Activated CD4-positive, alpha-beta T cell treated with anti-CD3 and anti-CD28 coated beads for 4 hours (primary cell): ENCODE measurements at regions not wholly inside any gene's neighbourhood (a gene's known extent, or its start where the extent isn't known, plus 50 kb on each side); places are given as distances from the start of the nearest gene placed in this dataset.
"Not testable (repeated sequence)": the region's sequence is repeated elsewhere in the genome, so short reads cannot be mapped to it uniquely, and the experiment has no call there.

Source experiments
- DNase-seq, 2 donors: peaks; one replicate each; pipeline ENCODE4 v3.0.0-alpha.2; 2020

- DNase-seq = no peak
Measured at GRCh38 chr10:125553091-125553490, 129.9 kb downstream of the TEX36 start.

GRCh38 chr10:125551247-125551646, 131.7 kb downstream of the TEX36 start:
- DNase-seq = no peak

DNA sequence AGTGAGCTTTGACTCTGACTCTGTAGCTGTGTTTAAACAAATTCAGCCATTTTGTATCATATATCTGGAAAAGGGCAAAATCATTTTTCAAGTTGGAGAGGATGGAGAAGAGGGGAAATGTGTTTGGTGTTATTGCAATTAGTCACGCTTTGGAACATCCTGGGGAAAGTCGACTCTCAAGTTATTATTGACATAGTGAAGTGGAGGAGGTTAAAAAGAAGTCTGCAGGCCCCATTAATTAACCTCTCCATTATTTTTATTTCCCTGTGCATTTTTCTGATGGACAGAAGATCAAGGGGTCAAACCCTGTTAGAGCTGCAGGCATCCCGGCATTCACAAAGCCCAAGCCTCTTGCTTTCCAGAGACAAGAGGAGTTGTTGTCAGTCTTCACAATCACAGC, 132.6 kb downstream of the TEX36 start:
- DNase-seq = no peak

DNA sequence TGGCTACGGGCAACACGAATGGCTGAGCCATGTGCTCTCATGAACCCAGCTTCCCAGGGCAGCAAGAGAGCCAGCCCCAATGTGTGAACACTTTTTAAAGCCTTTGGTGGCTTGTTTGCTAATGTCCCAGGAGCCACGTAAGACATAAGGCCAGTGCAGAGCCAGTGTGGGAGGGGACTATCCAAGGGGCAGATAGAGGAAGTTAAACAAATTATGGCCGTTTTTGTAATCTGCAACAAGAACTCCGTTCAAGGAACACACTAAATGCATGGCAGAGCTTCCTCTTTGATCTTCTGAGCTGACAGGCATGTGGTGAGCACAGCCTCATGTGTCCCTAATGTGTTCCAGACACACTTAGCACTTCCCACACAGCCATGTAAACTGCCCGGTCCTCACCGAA, 133.3 kb downstream of the TEX36 start:
- DNase-seq = no peak

DNA sequence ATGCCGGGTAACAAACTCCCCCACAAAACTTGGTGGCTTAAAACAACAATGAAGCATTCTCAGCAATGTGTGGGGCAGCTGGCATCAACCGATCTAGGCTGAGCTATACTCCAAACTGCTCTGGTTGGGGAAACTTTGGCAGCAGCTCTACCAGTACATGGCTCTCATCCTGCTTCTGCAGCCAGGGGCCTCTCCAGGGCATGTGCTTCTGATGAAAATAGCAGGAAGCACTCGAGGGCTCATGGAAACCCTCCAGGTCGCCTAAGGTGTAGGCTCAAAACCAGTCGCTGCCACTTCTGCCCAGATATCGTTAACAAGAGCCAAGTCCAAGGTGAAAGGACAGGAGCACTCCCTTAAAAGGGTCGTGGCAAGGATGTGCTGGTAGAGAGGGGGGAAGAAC, 134.1 kb downstream of the TEX36 start:
- DNase-seq = no peak

DNA sequence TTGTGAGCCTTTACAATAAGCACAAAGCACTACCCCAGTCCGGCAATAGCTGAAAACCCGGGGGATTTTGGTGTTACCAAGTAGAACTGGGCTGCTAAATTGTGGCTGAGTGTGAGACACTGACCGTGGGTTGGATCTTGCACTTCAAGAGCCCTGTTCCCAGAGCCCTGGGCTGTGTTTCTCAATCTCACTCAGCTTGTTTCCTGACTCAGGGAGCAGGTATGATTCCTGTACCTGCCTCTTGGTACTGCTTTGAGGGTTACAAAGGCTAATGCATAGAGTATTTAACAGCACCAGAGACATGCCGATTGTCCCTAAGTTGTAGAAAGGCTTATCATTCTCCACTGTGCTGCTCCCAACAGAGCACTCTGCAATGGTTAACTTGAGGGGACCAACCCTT, 134.6 kb downstream of the TEX36 start:
- no peak for DNase-seq

DNA sequence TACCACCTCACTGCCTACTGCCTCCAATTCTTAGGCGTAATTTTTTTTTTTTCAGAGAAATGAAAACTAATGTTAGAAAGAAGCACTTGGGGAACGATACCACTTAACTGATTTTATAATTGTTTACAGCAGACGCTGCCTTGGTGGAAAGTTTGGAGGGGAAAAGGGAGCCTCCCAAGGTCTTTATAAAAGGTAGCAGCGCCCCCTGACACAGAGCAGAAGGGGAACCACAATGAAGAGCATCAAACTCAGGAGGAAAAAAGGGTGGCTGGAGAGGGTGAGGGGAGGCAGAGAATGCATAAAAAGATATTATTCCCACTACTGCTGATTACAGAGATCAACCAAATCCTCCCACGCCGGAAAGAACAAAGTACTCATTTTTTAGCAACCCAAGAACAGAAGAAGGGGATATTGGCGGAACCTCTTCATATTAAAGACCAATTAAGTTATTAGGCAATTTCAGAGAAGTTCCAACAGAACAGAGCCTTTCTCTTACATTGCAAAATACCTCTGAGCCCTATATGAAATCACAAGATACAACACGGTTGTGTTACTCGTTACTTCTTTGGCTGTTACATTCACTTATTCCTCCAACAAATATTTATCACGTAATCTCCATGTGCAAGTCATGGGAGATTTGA, 135.8 kb downstream of the TEX36 start:
- no peak for DNase-seq

GRCh38 chr10:125543796-125544195, 139.2 kb downstream of the TEX36 start:
- DNase-seq = no peak

GRCh38 chr10:125538947-125539731, 143.8 kb downstream of the TEX36 start:
- DNase-seq = no peak

DNA sequence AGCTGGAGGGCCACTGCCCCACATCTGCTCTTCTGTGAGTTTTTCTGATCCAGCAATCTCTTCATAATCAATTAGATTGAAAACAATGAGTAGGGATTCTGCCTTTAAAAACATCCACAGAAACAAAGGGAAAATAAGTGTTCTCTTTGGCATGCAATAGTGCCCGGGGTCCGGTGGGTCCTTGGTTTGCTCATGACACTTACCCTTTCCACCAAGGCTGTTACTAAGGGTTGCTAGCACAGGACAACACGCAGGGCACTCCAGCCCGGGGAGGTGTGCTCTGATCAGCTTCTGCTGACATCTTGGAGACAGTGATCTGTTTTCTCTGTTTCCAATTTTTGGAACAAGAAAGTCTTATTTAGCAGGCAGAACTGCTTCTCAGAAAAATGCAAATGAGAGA, 146.7 kb downstream of the TEX36 start:
- DNase-seq = no peak

DNA sequence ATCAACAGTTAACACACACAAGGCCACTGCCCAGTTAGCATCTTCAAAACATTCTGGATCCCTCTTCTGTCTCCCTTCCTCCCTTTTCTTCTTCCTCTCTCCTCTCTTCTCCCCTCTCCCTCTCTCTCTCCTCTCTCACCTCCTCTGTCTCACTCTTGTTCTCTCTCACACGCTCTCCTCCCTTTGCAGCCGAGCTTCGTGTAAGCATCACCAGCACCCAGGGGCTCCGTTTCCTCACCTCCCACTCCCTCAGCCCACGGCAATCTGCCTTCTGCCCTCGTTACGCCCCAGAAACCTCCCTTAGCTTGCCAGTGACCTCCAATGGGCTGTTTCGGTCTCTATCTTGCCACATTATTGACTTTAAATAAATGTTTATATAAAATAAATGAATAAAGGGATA, 147.4 kb downstream of the TEX36 start:
- DNase-seq = no peak

GRCh38 chr10:125534515-125534914, 148.4 kb downstream of the TEX36 start:
- no peak for DNase-seq

DNA sequence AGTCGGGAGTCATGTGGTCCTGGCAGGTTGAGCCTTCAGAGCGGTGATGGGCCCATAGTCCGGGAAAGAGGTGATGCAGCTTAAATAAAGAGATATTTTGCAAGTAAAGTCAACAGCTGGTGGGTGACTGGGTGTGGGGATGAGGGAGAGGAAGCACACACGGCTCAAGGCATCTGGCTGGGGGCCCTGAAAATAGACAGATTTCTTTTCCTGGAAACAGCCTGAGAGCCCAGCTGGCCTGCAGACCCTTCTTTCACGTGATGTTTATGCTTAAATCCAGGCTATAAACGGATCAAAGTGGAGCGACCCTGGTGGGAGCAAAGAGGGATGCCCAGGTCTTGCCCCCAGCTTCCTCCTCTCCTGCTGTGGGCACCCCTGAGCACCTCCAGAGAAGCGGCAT, 149.1 kb downstream of the TEX36 start:
- DNase-seq = no peak

- DNase-seq = no peak
Measured at GRCh38 chr10:125531465-125531864, 151.5 kb downstream of the TEX36 start.

- DNase-seq = no peak
Measured at GRCh38 chr10:125523347-125523746, 159.6 kb downstream of the TEX36 start.

GRCh38 chr10:125521721-125522680, 161.0 kb downstream of the TEX36 start:
- no peak for DNase-seq

DNA sequence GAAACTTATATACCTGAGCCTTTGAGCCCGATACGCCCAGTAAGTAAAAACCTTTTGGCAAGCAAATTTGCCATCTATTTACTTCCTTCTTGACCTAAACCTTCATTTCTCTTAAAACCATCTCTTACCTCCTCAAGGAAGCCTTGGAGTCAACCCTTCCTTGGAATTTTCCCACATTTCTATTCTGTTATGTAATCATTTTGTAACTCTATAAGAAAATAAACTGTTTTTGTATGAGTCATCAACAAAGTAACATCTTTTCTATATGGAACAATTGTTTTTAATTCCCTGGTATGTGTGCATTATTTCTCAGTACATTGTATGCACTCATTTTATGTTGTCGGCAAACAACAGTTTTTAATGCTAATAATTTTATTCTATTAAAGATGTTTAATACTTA, 162.0 kb downstream of the TEX36 start:
- no peak for DNase-seq

GRCh38 chr10:125518397-125518796, 164.6 kb downstream of the TEX36 start:
- DNase-seq = not testable (repeated sequence)

- no peak for DNase-seq
Measured at GRCh38 chr10:125515571-125515970, 167.4 kb downstream of the TEX36 start.

DNA sequence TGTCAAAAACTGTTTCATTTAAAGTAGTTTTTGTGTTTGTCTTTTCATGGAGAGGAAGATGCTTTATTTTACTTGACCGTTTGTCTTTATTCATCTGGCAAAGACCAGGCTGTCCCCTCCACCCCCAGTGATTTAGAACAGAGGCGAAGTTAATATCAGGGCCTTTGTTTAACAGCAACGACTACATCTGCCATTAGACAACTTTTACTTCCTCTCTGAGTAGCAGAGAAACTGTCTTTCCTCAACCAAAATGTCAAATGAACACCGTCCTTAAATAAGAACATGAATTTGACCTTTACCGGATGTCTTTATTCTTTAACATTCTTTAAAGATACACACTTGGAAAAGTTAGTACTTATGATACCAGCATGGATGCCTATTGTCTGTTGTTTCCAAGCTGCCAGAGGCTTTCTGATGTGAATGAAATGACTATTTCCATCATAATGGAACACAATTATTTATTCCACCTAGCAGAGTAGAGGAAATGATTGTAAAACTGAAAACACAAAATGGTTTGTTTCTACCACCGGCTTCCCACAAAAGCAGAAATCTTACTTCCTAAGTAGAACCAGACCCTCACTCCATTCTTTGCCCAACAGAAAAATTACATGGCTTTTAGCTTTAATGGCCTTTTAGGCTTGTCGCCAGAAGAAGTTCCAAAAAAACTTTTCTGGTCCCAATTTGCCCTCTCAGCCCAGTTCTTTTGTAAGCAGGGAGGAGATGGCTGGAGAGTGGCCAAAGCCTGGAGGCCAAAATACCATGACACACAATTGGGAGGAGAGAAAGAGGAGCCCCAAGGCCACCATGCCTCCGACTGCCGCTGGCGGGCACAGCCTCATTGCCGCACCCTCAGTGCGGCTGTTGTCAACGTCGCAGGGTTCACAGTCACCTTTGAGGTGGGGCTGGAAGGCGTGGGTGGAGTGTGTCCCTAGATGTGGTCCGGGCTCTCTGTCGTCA, 168.5 kb downstream of the TEX36 start:
- DNase-seq = peak in 1 of 2 donors; percentile 3

DNA sequence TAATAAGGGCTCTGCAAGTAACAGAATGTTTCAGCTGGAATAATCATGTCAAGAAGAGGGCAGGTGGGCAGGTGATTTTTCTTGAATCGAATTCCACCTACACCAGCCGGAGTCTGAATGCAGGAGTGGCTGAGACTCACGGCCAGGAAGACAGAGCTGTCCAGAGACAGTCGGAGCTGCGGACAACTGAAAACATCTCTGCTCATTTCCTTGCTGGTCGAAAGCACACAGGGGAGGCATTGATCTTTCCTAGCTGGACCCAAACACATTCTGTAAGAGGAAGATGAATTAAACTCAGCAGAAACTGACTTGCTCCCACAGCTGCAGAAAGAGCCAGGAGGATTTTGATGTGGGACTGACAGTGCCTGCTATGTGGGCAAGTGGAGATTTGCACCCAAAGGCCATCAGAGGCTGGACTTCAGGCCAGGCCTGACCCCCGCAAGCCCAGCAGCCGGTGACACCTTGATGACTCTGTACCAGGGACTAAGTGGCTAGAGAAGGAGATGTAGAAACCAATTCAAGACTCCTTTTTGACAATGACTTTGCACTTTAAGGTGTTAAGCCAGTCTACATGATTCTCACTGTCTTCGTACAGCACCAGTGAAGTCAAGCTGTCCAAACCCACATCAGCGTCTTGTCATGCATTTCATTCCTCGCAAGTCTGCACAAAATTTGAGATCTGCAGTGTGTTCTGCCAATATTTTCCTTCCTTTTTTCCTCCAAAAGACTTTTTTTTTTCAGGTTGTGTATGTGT, 169.4 kb downstream of the TEX36 start:
- DNase-seq = no peak

GRCh38 chr10:125510998-125511397, 172.0 kb downstream of the TEX36 start:
- DNase-seq = no peak
